ENCODE measurements at regions not wholly inside any gene's neighbourhood (a gene's known extent, or its start where the extent isn't known, plus 50 kb on each side); places are given as distances from the start of the nearest gene placed in this dataset.

- no peak overlapping the region for H3K4ac ChIP-seq (replicated peaks; ENCODE audit: insufficient read length, low read depth, low read length)
- FAIRE-seq (no peak), DNase-seq (ENCODE audit: low read depth in 1 of 2, low spot score in 2 of 2) (no peak)
- H3K14ac ChIP-seq (ENCODE audit: insufficient read length), result no peak overlapping the region
- TF ChIP-seq BCL11A (IDR thresholded peaks at IDR 0.05; ENCODE audit: low read depth in 2 of 2, low read length in 2 of 2), result no peak
- no peak for TF ChIP-seq CBX8 (IDR thresholded peaks at IDR 0.05; ENCODE audit: borderline replicate concordance, low read depth, low read length)
- TF ChIP-seq SP4 (IDR thresholded peaks at IDR 0.05; ENCODE audit: low read length), result no peak
- no peak for TF ChIP-seq KDM5A (IDR thresholded peaks at IDR 0.05; ENCODE audit: low read length)
- no peak for TF ChIP-seq TAF7 (optimal IDR thresholded peaks at IDR 0.05; ENCODE audit: borderline replicate concordance, low read depth, low read length)
- no peak for TF ChIP-seq MAFK (IDR thresholded peaks at IDR 0.05; ENCODE audit: low read depth, low read length)
- no peak for TF ChIP-seq NANOG (IDR thresholded peaks at IDR 0.05; ENCODE audit: insufficient read depth, low read depth, low read length, poor library complexity, severe bottlenecking)
- no peak for TF ChIP-seq KDM1A (IDR thresholded peaks at IDR 0.05; ENCODE audit: borderline replicate concordance, low read length)
- TF ChIP-seq CEBPB (IDR thresholded peaks at IDR 0.05; ENCODE audit: low read depth, low read length), result no peak
- H4K91ac ChIP-seq (replicated peaks; ENCODE audit: insufficient read length, low read length), result no peak overlapping the region
- H4K8ac ChIP-seq (ENCODE audit: extremely low read depth, insufficient read depth, low read length), result no peak overlapping the region
- no peak overlapping the region for H3K9ac ChIP-seq (replicated peaks in 1 of 4; ENCODE audit: extremely low read depth in 1 of 4, low read depth in 3 of 4, low read length in 3 of 4)
- H3K36me3 ChIP-seq (ENCODE audit: control insufficient read depth in 2 of 4, insufficient read depth in 4 of 4, low read length in 3 of 4), result no peaks in the 10 kb centered on the region
- ChIA-PET CTCF (ENCODE audit: partially characterized antibody) (interaction anchor here (0.9 to 1.2 kb wide), 4 partner anchors 42 to 1521 kb away, joined by 3 to 5 read pairs (median 3); no protein-coding TSS in a partner anchor), POLR2A (ENCODE audit: partially characterized antibody) (interaction anchor here (0.8 to 1.4 kb wide), 3 partner anchors 63 to 125 kb away, joined by 3 to 4 read pairs (median 3); partner anchors contain the start of gene ZBED5)
- H3K18ac ChIP-seq (ENCODE audit: extremely low read depth, low read length), result no peak overlapping the region
- H3K27me3 ChIP-seq (replicated peaks in 1 of 4; ENCODE audit: control insufficient read depth in 3 of 4, extremely low read depth in 1 of 4, insufficient read depth in 3 of 4, low read length in 3 of 4), result no peaks in the 10 kb centered on the region
- H4K5ac ChIP-seq (ENCODE audit: insufficient read length, low read depth, low read length), result no peak overlapping the region
- H2BK12ac ChIP-seq (ENCODE audit: low read depth, low read length), result no peak overlapping the region
- H3K79me2 ChIP-seq (ENCODE audit: control insufficient read depth in 1 of 2, insufficient read depth in 2 of 2, low read length in 2 of 2), result no peaks in the 10 kb centered on the region
- H2BK5ac ChIP-seq (ENCODE audit: low read depth, low read length), result no peak overlapping the region
- H4K20me1 ChIP-seq (replicated peaks in 1 of 2; ENCODE audit: control insufficient read depth in 1 of 2, insufficient read depth in 2 of 2, low read length in 2 of 2), result no peaks in the 10 kb centered on the region
- H3K4me2 ChIP-seq (ENCODE audit: insufficient read depth in 1 of 2, low read depth in 2 of 2, low read length in 2 of 2), result no peak overlapping the region
- peaks cover 0 to 5% (median 0%) of the 10 kb centered on the region in 4 experiments; a peak in 1 of 7 replicates for H3K4me1 ChIP-seq (replicated peaks in 1 of 4; ENCODE audit: control insufficient read depth in 3 of 4, insufficient read depth in 4 of 4, low read length in 3 of 4)
- peaks cover 11 to 13% of the 10 kb centered on the region in 2 experiments for H3K9me3 ChIP-seq (ENCODE audit: insufficient read depth in 2 of 2, low read depth in 1 of 2, low read length in 1 of 2)
- H3K27ac ChIP-seq (ENCODE audit: low read depth, low read length), result no peak overlapping the region
- no peak overlapping the region for H2BK120ac ChIP-seq (replicated peaks; ENCODE audit: low read depth, low read length)
- H2AFZ ChIP-seq (ENCODE audit: low read length), result no peak overlapping the region
- H2BK20ac ChIP-seq (ENCODE audit: low read length), result no peak overlapping the region
- no peaks in the 10 kb centered on the region for H3K79me1 ChIP-seq (ENCODE audit: low read depth, low read length)
- no peak overlapping the region for H3K4me3 ChIP-seq (ENCODE audit: extremely low read depth in 1 of 4, insufficient read depth in 2 of 4, low read depth in 3 of 4, low read length in 4 of 4)
- no peak overlapping the region for H2AK5ac ChIP-seq (ENCODE audit: low read depth, low read length)
- H3K23me2 ChIP-seq (ENCODE audit: low read depth, low read length), result no peaks in the 10 kb centered on the region
- no peak overlapping the region for H3K56ac ChIP-seq (replicated peaks; ENCODE audit: insufficient read length, low read depth, low read length)
- H2BK15ac ChIP-seq (ENCODE audit: low read length), result no peak overlapping the region
- no peak overlapping the region for H3K23ac ChIP-seq (ENCODE audit: insufficient read length)
Observed at GRCh38 chr11:10920875-10921274, 63.0 kb upstream of the ZBED5 start.

Data from H1 (cell line).